ENCODE measurements at regions not wholly inside any gene's neighbourhood (a gene's known extent, or its start where the extent isn't known, plus 50 kb on each side); places are given as distances from the start of the nearest gene placed in this dataset.

DNA sequence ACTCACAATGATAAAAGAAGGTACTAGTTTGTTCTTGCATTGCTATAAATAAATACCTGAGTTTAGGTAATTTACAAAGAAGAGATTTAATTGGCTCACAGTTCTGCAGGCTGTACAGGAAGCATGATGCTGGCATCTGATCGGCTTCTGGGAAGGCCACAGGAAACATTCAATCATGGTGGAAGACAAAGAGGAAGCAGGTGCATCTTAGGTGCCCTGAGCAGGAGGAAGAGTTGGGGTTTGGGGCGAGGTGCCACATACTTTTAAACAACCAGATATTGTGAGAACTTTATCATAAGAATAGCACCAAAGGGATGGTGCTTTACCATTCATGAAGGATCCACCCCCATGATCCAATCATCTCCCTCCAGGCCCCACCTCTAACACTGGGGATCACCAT is 752.6 kb upstream of the FLRT2 start:
- Histone ChIP-seq H3K27ac (ENCODE audit: low read length) (no peak overlapping the region), H2AFZ (ENCODE audit: low read depth, low read length) (no peak overlapping the region), H3K27me3 (ENCODE audit: insufficient read depth, low read depth, low read length) (no peaks in the 10 kb centered on the region), H4K20me1 (ENCODE audit: insufficient read depth) (no peaks in the 10 kb centered on the region), H3K9me3 (ENCODE audit: low read length) (no peaks in the 10 kb centered on the region), H3K9me2 (ENCODE audit: insufficient read depth, low read length) (no peaks in the 10 kb centered on the region), H3K4me3 (ENCODE audit: low read length) (no peak overlapping the region), H3K36me3 (ENCODE audit: insufficient read depth, low read length) (no peaks in the 10 kb centered on the region), H3K4me2 (ENCODE audit: low read length) (no peak overlapping the region), H3K79me2 (replicated peaks; ENCODE audit: insufficient read depth, low read length) (no peaks in the 10 kb centered on the region), H3F3A (ENCODE audit: insufficient read depth, low read length, poor library complexity, severe bottlenecking) (no peaks in the 10 kb centered on the region), H3K9ac (ENCODE audit: low read length) (no peak overlapping the region)
- TF ChIP-seq, protein P1, sequence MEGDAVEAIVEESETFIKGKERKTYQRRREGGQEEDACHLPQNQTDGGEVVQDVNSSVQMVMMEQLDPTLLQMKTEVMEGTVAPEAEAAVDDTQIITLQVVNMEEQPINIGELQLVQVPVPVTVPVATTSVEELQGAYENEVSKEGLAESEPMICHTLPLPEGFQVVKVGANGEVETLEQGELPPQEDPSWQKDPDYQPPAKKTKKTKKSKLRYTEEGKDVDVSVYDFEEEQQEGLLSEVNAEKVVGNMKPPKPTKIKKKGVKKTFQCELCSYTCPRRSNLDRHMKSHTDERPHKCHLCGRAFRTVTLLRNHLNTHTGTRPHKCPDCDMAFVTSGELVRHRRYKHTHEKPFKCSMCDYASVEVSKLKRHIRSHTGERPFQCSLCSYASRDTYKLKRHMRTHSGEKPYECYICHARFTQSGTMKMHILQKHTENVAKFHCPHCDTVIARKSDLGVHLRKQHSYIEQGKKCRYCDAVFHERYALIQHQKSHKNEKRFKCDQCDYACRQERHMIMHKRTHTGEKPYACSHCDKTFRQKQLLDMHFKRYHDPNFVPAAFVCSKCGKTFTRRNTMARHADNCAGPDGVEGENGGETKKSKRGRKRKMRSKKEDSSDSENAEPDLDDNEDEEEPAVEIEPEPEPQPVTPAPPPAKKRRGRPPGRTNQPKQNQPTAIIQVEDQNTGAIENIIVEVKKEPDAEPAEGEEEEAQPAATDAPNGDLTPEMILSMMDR (IDR thresholded peaks at IDR 0.05; ENCODE audit: poor library complexity, severe bottlenecking): no peak
- TF ChIP-seq MXI1 (conservative IDR thresholded peaks at IDR 0.05; ENCODE audit: poor library complexity, severe bottlenecking) (no peak), POLR2AphosphoS5 (IDR thresholded peaks at IDR 0.05) (no peak), EP300 (conservative IDR thresholded peaks at IDR 0.05; ENCODE audit: poor library complexity, severe bottlenecking) (no peak), RAD21 (conservative IDR thresholded peaks at IDR 0.05) (no peak), SMC3 (conservative IDR thresholded peaks at IDR 0.05; ENCODE audit: poor library complexity) (no peak), TAF1 (IDR thresholded peaks at IDR 0.05; ENCODE audit: low read depth) (no peak), EZH2 (IDR thresholded peaks at IDR 0.05; ENCODE audit: borderline replicate concordance, insufficient read depth, low read length, poor library complexity, severe bottlenecking) (no peak)
- TF ChIP-seq, protein P2, sequence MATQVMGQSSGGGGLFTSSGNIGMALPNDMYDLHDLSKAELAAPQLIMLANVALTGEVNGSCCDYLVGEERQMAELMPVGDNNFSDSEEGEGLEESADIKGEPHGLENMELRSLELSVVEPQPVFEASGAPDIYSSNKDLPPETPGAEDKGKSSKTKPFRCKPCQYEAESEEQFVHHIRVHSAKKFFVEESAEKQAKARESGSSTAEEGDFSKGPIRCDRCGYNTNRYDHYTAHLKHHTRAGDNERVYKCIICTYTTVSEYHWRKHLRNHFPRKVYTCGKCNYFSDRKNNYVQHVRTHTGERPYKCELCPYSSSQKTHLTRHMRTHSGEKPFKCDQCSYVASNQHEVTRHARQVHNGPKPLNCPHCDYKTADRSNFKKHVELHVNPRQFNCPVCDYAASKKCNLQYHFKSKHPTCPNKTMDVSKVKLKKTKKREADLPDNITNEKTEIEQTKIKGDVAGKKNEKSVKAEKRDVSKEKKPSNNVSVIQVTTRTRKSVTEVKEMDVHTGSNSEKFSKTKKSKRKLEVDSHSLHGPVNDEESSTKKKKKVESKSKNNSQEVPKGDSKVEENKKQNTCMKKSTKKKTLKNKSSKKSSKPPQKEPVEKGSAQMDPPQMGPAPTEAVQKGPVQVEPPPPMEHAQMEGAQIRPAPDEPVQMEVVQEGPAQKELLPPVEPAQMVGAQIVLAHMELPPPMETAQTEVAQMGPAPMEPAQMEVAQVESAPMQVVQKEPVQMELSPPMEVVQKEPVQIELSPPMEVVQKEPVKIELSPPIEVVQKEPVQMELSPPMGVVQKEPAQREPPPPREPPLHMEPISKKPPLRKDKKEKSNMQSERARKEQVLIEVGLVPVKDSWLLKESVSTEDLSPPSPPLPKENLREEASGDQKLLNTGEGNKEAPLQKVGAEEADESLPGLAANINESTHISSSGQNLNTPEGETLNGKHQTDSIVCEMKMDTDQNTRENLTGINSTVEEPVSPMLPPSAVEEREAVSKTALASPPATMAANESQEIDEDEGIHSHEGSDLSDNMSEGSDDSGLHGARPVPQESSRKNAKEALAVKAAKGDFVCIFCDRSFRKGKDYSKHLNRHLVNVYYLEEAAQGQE (IDR thresholded peaks at IDR 0.05; ENCODE audit: borderline replicate concordance): no peak

DNA sequence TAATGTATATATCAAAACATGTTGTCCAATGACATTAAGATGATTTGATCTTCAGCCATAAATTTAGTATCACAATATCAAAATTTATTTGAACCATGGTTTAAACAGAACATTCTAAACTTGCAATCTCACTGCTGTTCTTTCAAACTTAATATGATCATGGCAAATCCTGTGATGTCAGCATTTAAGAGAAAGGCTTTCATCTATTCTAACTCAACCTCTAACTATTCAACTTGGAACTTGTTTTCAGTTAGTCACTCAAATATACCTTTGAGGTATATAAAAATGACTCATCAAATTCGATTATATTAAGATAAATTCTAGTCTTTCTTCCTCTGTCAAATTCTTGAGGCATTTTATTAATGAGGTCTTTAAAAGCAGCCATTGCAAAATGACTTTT is 747.0 kb upstream of the FLRT2 start:
- Histone ChIP-seq H3K4me2 (ENCODE audit: low read length) (no peak overlapping the region), H4K20me1 (ENCODE audit: insufficient read depth) (no peaks in the 10 kb centered on the region), H3F3A (ENCODE audit: insufficient read depth, low read length, poor library complexity, severe bottlenecking) (no peaks in the 10 kb centered on the region), H3K9me2 (ENCODE audit: insufficient read depth, low read length) (no peaks in the 10 kb centered on the region), H3K4me3 (ENCODE audit: low read length) (no peak overlapping the region), H3K79me2 (replicated peaks; ENCODE audit: insufficient read depth, low read length) (no peaks in the 10 kb centered on the region), H3K27ac (ENCODE audit: low read length) (no peak overlapping the region), H2AFZ (ENCODE audit: low read depth, low read length) (no peak overlapping the region), H3K9me3 (ENCODE audit: low read length) (no peaks in the 10 kb centered on the region), H3K9ac (ENCODE audit: low read length) (no peak overlapping the region), H3K36me3 (ENCODE audit: insufficient read depth, low read length) (no peaks in the 10 kb centered on the region), H3K27me3 (ENCODE audit: insufficient read depth, low read depth, low read length) (no peaks in the 10 kb centered on the region)
- no peak for TF ChIP-seq SMC3 (conservative IDR thresholded peaks at IDR 0.05; ENCODE audit: poor library complexity)
- TF ChIP-seq MXI1 (conservative IDR thresholded peaks at IDR 0.05; ENCODE audit: poor library complexity, severe bottlenecking): no peak
- TF ChIP-seq, protein P2 (IDR thresholded peaks at IDR 0.05; ENCODE audit: borderline replicate concordance): no peak
